Liver (tissue), 8 donors: ENCODE measurements at regions not wholly inside any gene's neighbourhood (a gene's known extent, or its start where the extent isn't known, plus 50 kb on each side); places are given as distances from the start of the nearest gene placed in this dataset.

Source experiments
- DNase-seq: peaks from one replicate; pipeline ENCODE4 v3.0.0-alpha.2; 2017; ENCODE audit warnings: low spot score
- H3K27ac ChIP-seq, 2 donors: one replicate each; pipeline ENCODE4 v1.7.0; 2013; ENCODE audit warnings: inconsistent platforms in 2 of 2, low read length in 2 of 2, control low read depth in 1 of 2, low read depth in 1 of 2, mild to moderate bottlenecking in 1 of 2
- H3K27me3 ChIP-seq, 4 donors: one replicate each; pipeline versions ENCODE4 v1.6.1 to v1.7.0; 2013; ENCODE audit warnings: low read length in 3 of 4, inconsistent platforms in 1 of 4, mild to moderate bottlenecking in 1 of 4, moderate library complexity in 1 of 4; ENCODE audit not compliant: control insufficient read depth in 4 of 4, insufficient read depth in 4 of 4
- H3K36me3 ChIP-seq, 4 donors: one replicate each; pipeline versions ENCODE4 v1.6.1 to v1.7.0; 2013; ENCODE audit warnings: low read length in 3 of 4, mild to moderate bottlenecking in 3 of 4, low read depth in 1 of 4, moderate library complexity in 1 of 4; ENCODE audit not compliant: control insufficient read depth in 4 of 4, insufficient read depth in 3 of 4
- H3K4me1 ChIP-seq, 4 donors: one replicate each; pipeline versions ENCODE4 v1.6.1 to v1.7.0; 2013; ENCODE audit warnings: low read length in 3 of 4, mild to moderate bottlenecking in 3 of 4, moderate library complexity in 1 of 4; ENCODE audit not compliant: control insufficient read depth in 4 of 4, insufficient read depth in 4 of 4
- H3K4me3 ChIP-seq, 3 donors: one replicate each; pipeline versions ENCODE4 v1.6.1 to v1.7.0; 2013; ENCODE audit warnings: low read length in 3 of 3, control low read depth in 1 of 3, low read depth in 1 of 3, mild to moderate bottlenecking in 1 of 3
- H3K9ac ChIP-seq, 2 donors: one replicate each; pipeline ENCODE4 v1.7.0; 2013; ENCODE audit warnings: low read length in 2 of 2, mild to moderate bottlenecking in 2 of 2, moderate library complexity in 2 of 2, control low read depth in 1 of 2, low read depth in 1 of 2
- H3K9me3 ChIP-seq, 4 donors: one replicate each; pipeline versions ENCODE4 v1.6.1 to v1.7.0; 2013; ENCODE audit warnings: low read length in 3 of 4; ENCODE audit not compliant: control insufficient read depth in 4 of 4
- EGR1 ChIP-seq, 2 donors: IDR thresholded peaks; 2 replicates each; pipeline ENCODE4 v1.6.1; 2016 to 2018; ENCODE audit warnings: antibody characterized with exemption in 2 of 2, low read depth in 2 of 2
- FOXA1 ChIP-seq: IDR thresholded peaks from 2 replicates; pipeline ENCODE4 v1.6.1; 2016; ENCODE audit warnings: antibody characterized with exemption
- FOXA2 ChIP-seq: IDR thresholded peaks from 2 replicates; pipeline ENCODE4 v1.6.1; 2016; ENCODE audit warnings: antibody characterized with exemption
- GABPA ChIP-seq, 2 donors: IDR thresholded peaks in 1 of 2; conservative IDR thresholded peaks in 1 of 2; 2 replicates each; pipeline ENCODE4 v1.6.1; 2016; ENCODE audit warnings: antibody characterized with exemption in 2 of 2, mild to moderate bottlenecking in 1 of 2, moderate library complexity in 1 of 2
- HNF4A ChIP-seq, 2 donors: conservative IDR thresholded peaks; 2 replicates each; pipeline ENCODE4 v1.6.1; 2016; ENCODE audit warnings: antibody characterized with exemption in 2 of 2, mild to moderate bottlenecking in 2 of 2
- HNF4G ChIP-seq: IDR thresholded peaks from 2 replicates; pipeline ENCODE4 v1.6.1; 2016; ENCODE audit warnings: antibody characterized with exemption
- JUND ChIP-seq, 2 donors: IDR thresholded peaks; 2 replicates each; pipeline ENCODE4 v1.6.1; 2016; ENCODE audit warnings: antibody characterized with exemption in 2 of 2
- NR2F2 ChIP-seq: IDR thresholded peaks from 2 replicates; pipeline ENCODE4 v1.6.1; 2016; ENCODE audit warnings: antibody characterized with exemption
- RAD21 ChIP-seq, 2 donors: IDR thresholded peaks; 2 replicates each; pipeline ENCODE4 v1.6.1; 2016; ENCODE audit warnings: antibody characterized with exemption in 2 of 2, mild to moderate bottlenecking in 2 of 2
- RXRA ChIP-seq, 2 donors: IDR thresholded peaks; 2 replicates each; pipeline ENCODE4 v1.6.1; 2017 to 2018; ENCODE audit warnings: antibody characterized with exemption in 2 of 2, mild to moderate bottlenecking in 1 of 2
- SP1 ChIP-seq: IDR thresholded peaks from 2 replicates; pipeline ENCODE4 v1.6.1; 2018; ENCODE audit warnings: antibody characterized with exemption, mild to moderate bottlenecking
- TAF1 ChIP-seq: conservative IDR thresholded peaks from 2 replicates; pipeline ENCODE4 v1.6.1; 2016; ENCODE audit warnings: antibody characterized with exemption, mild to moderate bottlenecking
- YY1 ChIP-seq: IDR thresholded peaks from 2 replicates; pipeline ENCODE4 v1.6.1; 2016; ENCODE audit warnings: antibody characterized with exemption, mild to moderate bottlenecking
- ZBTB33 ChIP-seq: IDR thresholded peaks from 2 replicates; pipeline ENCODE4 v1.6.1; 2016; ENCODE audit warnings: antibody characterized with exemption
- WGBS: extraction: QIAGEN DNeasy Blood & Tissue Kit; methylation state at CpG from one replicate; pipeline ENCODE4 v1.1.7; 2013; 5-methylcytosine and 5-hydroxymethylcytosine counted together
- TF ChIP-seq, protein P1 (sequence below): IDR thresholded peaks from 2 replicates; pipeline ENCODE4 v1.6.1; 2016; ENCODE audit warnings: antibody characterized with exemption, mild to moderate bottlenecking
- TF ChIP-seq, protein P2 (sequence below): IDR thresholded peaks from 2 replicates; pipeline ENCODE4 v1.6.1; 2016; ENCODE audit warnings: antibody characterized with exemption
- TF ChIP-seq, protein P3 (sequence below): IDR thresholded peaks from 2 replicates; pipeline ENCODE4 v1.6.1; 2016; ENCODE audit warnings: antibody characterized with exemption
- TF ChIP-seq, protein P4 (sequence below): fragments of 150-350 bp; IDR thresholded peaks from 2 replicates; pipeline ENCODE4 v1.5.1; 2017; ENCODE audit warnings: improper control_type of control experiment, low read depth, low read length; ENCODE audit not compliant: missing input control
- donor health status: healthy.
- donor health status: healthy.
- donor health status: healthy.
- donor health status: healthy.
- donor health status: healthy.

DNA sequence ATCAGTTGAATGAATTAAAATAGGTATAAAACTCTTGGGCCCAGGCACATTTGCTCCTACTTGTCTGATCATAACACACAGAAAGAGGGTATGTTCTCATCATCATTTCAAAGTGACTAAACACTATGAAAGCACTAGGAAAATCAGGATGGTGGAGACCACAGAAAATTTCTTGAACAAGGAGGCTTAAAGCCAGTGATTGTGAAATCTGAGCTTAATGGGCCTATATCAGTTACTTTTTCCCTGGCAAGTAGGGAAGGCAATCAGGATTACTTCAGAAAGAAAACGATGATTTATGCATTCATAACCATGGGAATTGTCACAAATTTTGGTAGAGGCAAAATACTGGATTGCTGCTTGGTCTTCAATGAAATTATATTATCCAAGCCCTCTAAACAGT lies 434.4 kb upstream of the CNTN4 start:
- Histone ChIP-seq H3K27me3 (peaks cover 0 to 2% (median 0%) of the 10 kb centered on the region in 4 donors), H3K9me3 (no peaks in the 10 kb centered on the region), H3K36me3 (no peaks in the 10 kb centered on the region), H3K27ac (no peak overlapping the region), H3K4me3 (no peak overlapping the region), H3K4me1 (no peaks in the 10 kb centered on the region), H3K9ac (no peak overlapping the region)
- WGBS: 73% methylated on average over 1 of the region's 1 CpG
- TF ChIP-seq YY1 (no peak), NR2F2 (no peak), RXRA (IDR thresholded peaks at IDR 0.05) (no peak), ZBTB33 (no peak), JUND (IDR thresholded peaks at IDR 0.05) (no peak), FOXA2 (no peak), FOXA1 (no peak), RAD21 (IDR thresholded peaks at IDR 0.05) (no peak), HNF4A (conservative IDR thresholded peaks at IDR 0.05) (no peak), GABPA (IDR thresholded peaks at IDR 0.05 in 1 of 2, conservative IDR thresholded peaks at IDR 0.05 in 1 of 2) (no peak)
- TF ChIP-seq, protein P1, sequence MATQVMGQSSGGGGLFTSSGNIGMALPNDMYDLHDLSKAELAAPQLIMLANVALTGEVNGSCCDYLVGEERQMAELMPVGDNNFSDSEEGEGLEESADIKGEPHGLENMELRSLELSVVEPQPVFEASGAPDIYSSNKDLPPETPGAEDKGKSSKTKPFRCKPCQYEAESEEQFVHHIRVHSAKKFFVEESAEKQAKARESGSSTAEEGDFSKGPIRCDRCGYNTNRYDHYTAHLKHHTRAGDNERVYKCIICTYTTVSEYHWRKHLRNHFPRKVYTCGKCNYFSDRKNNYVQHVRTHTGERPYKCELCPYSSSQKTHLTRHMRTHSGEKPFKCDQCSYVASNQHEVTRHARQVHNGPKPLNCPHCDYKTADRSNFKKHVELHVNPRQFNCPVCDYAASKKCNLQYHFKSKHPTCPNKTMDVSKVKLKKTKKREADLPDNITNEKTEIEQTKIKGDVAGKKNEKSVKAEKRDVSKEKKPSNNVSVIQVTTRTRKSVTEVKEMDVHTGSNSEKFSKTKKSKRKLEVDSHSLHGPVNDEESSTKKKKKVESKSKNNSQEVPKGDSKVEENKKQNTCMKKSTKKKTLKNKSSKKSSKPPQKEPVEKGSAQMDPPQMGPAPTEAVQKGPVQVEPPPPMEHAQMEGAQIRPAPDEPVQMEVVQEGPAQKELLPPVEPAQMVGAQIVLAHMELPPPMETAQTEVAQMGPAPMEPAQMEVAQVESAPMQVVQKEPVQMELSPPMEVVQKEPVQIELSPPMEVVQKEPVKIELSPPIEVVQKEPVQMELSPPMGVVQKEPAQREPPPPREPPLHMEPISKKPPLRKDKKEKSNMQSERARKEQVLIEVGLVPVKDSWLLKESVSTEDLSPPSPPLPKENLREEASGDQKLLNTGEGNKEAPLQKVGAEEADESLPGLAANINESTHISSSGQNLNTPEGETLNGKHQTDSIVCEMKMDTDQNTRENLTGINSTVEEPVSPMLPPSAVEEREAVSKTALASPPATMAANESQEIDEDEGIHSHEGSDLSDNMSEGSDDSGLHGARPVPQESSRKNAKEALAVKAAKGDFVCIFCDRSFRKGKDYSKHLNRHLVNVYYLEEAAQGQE: no peak
- TF ChIP-seq, protein P2, sequence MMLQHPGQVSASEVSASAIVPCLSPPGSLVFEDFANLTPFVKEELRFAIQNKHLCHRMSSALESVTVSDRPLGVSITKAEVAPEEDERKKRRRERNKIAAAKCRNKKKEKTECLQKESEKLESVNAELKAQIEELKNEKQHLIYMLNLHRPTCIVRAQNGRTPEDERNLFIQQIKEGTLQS: no peak
- TF ChIP-seq, protein P3, sequence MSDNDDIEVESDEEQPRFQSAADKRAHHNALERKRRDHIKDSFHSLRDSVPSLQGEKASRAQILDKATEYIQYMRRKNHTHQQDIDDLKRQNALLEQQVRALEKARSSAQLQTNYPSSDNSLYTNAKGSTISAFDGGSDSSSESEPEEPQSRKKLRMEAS: no peak
- no peak for DNase-seq

DNA sequence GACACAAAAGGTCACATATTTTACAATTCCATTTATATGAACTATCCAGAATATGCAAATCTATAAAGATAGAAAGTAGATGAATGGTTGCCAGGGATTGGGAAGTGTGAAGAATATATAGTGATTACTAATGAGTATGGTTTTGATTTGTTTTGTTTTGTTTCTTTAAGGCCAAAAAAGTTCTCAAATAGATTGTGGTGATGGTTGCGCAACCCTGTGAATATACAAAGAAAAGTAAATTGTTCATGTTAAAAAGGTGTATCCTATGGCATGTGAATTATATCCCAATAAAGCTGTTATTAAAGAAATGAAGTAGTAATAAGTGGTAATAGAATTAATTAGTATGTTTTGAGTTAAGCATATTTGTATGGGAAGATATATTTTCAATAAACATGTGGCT lies 431.8 kb upstream of the CNTN4 start:
- no peak for DNase-seq
- no peaks in the 10 kb centered on the region for H3K36me3 ChIP-seq
- peaks cover 0 to 2% (median 0%) of the 10 kb centered on the region in 4 donors for H3K27me3 ChIP-seq
- no peaks in the 10 kb centered on the region for H3K4me1 ChIP-seq
- H3K9ac ChIP-seq: no peak overlapping the region
- no peaks in the 10 kb centered on the region for H3K9me3 ChIP-seq
- no peak overlapping the region for H3K4me3 ChIP-seq
- H3K27ac ChIP-seq: no peak overlapping the region
- 50% methylated on average over 1 of the region's 1 CpG for WGBS
- no peak for TF ChIP-seq ZBTB33
- TF ChIP-seq RAD21 (IDR thresholded peaks at IDR 0.05): no peak
- no peak for TF ChIP-seq HNF4A (conservative IDR thresholded peaks at IDR 0.05)
- TF ChIP-seq NR2F2: no peak
- no peak for TF ChIP-seq TAF1
- TF ChIP-seq YY1: no peak
- no peak for TF ChIP-seq FOXA2
- TF ChIP-seq, protein P3: no peak
- TF ChIP-seq SP1: no peak
- TF ChIP-seq FOXA1: no peak
- TF ChIP-seq, protein P4, sequence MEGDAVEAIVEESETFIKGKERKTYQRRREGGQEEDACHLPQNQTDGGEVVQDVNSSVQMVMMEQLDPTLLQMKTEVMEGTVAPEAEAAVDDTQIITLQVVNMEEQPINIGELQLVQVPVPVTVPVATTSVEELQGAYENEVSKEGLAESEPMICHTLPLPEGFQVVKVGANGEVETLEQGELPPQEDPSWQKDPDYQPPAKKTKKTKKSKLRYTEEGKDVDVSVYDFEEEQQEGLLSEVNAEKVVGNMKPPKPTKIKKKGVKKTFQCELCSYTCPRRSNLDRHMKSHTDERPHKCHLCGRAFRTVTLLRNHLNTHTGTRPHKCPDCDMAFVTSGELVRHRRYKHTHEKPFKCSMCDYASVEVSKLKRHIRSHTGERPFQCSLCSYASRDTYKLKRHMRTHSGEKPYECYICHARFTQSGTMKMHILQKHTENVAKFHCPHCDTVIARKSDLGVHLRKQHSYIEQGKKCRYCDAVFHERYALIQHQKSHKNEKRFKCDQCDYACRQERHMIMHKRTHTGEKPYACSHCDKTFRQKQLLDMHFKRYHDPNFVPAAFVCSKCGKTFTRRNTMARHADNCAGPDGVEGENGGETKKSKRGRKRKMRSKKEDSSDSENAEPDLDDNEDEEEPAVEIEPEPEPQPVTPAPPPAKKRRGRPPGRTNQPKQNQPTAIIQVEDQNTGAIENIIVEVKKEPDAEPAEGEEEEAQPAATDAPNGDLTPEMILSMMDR: no peak
- no peak for TF ChIP-seq RXRA (IDR thresholded peaks at IDR 0.05)
- TF ChIP-seq, protein P1: no peak
- TF ChIP-seq GABPA (IDR thresholded peaks at IDR 0.05 in 1 of 2, conservative IDR thresholded peaks at IDR 0.05 in 1 of 2): no peak
- no peak for TF ChIP-seq HNF4G
- TF ChIP-seq EGR1 (IDR thresholded peaks at IDR 0.05; ENCODE audit: low read depth in 2 of 2): no peak
